HEK293T (cell line): ENCODE measurements at regions not wholly inside any gene's neighbourhood (a gene's known extent, or its start where the extent isn't known, plus 50 kb on each side); places are given as distances from the start of the nearest gene placed in this dataset.

Experiments
- CTCF ChIA-PET: fragments of 350-600 bp; formaldehyde crosslinking; extraction: SDS; loops from one replicate; lab custom pipeline; 2021; ENCODE audit warnings: antibody characterized with exemption, inconsistent platforms; lab: Yijun Ruan, JAX
- POLR2A ChIA-PET: fragments of 350-600 bp; formaldehyde crosslinking; extraction: SDS; loops from one replicate; lab custom pipeline; 2020; ENCODE audit warnings: antibody characterized with exemption, inconsistent platforms; lab: Yijun Ruan, JAX
- DNase-seq: peaks from one replicate; pipeline ENCODE4 v3.0.0; 2012; ENCODE audit warnings: mixed read lengths; ENCODE audit errors: extremely low spot score
- ARNT ChIP-seq: fragments of 450-650 bp; IDR thresholded peaks from 2 replicates; pipeline ENCODE4 v1.6.1; 2017; ENCODE audit warnings: mild to moderate bottlenecking
- BHLHE40 ChIP-seq: fragments of 450-650 bp; IDR thresholded peaks from 2 replicates; pipeline ENCODE4 v1.6.1; 2016; ENCODE audit warnings: mild to moderate bottlenecking, moderate library complexity, borderline replicate concordance
- CTBP1 ChIP-seq: fragments of 450-650 bp; IDR thresholded peaks from 2 replicates; pipeline ENCODE4 v1.6.1; 2016; ENCODE audit warnings: borderline replicate concordance
- ELF4 ChIP-seq: fragments of 450-650 bp; IDR thresholded peaks from 2 replicates; pipeline ENCODE4 v1.6.1; 2017; ENCODE audit warnings: antibody characterized with exemption
- FOXA1 ChIP-seq: fragments of 450-650 bp; IDR thresholded peaks from 2 replicates; pipeline ENCODE4 v1.6.1; 2016; ENCODE audit warnings: mild to moderate bottlenecking
- FOXK2 ChIP-seq: fragments of 450-650 bp; IDR thresholded peaks from 2 replicates; pipeline ENCODE4 v1.6.1; 2016; ENCODE audit warnings: mild to moderate bottlenecking
- FOXM1 ChIP-seq: fragments of 450-650 bp; IDR thresholded peaks from 2 replicates; pipeline ENCODE4 v1.6.1; 2017; ENCODE audit warnings: mild to moderate bottlenecking, borderline replicate concordance
- HDGF ChIP-seq: fragments of 450-650 bp; IDR thresholded peaks from 2 replicates; pipeline ENCODE4 v1.6.1; 2017; ENCODE audit warnings: antibody characterized with exemption, borderline replicate concordance
- L3MBTL2 ChIP-seq: fragments of 450-650 bp; conservative IDR thresholded peaks from 2 replicates; pipeline ENCODE4 v1.6.1; 2016; ENCODE audit warnings: mild to moderate bottlenecking
- LEF1 ChIP-seq: fragments of 450-650 bp; IDR thresholded peaks from 2 replicates; pipeline ENCODE4 v1.6.1; 2017; ENCODE audit warnings: mild to moderate bottlenecking, borderline replicate concordance
- NFRKB ChIP-seq: fragments of 450-650 bp; IDR thresholded peaks from 2 replicates; pipeline ENCODE4 v1.6.1; 2016; ENCODE audit warnings: mild to moderate bottlenecking, moderate library complexity
- PKNOX1 ChIP-seq: fragments of 450-650 bp; IDR thresholded peaks from 2 replicates; pipeline ENCODE4 v1.6.1; 2016
- SP1 ChIP-seq: fragments of 450-650 bp; IDR thresholded peaks from 2 replicates; pipeline ENCODE4 v1.6.1; 2017
- SUZ12 ChIP-seq: fragments of 450-650 bp; IDR thresholded peaks from 2 replicates; pipeline ENCODE4 v1.6.1; 2016; ENCODE audit warnings: mild to moderate bottlenecking
- TARDBP ChIP-seq: fragments of 450-650 bp; IDR thresholded peaks from 2 replicates; pipeline ENCODE4 v1.6.1; 2016
- ZNF384 ChIP-seq: fragments of 450-650 bp; IDR thresholded peaks from 2 replicates; pipeline ENCODE4 v1.6.1; 2016

GRCh38 chr1:110282395-110282794 lies 56.8 kb upstream of the RBM15 start:
- POLR2A ChIA-PET: no interaction called here
- no peak for TF ChIP-seq ARNT
- TF ChIP-seq SUZ12: no peak
- no peak for TF ChIP-seq PKNOX1
- no peak for TF ChIP-seq L3MBTL2
- TF ChIP-seq TARDBP: no peak
- no peak for TF ChIP-seq HDGF
- TF ChIP-seq NFRKB: no peak
- TF ChIP-seq LEF1: no peak
- no peak for TF ChIP-seq ZNF384
- no peak for TF ChIP-seq SP1
- no peak for TF ChIP-seq FOXM1
- TF ChIP-seq CTBP1: no peak
- no peak for TF ChIP-seq FOXA1
- TF ChIP-seq ELF4: no peak
- no peak for TF ChIP-seq FOXK2
- DNase-seq: no peak
- CTCF ChIA-PET: no interaction called here

GRCh38 chr1:110283677-110284076 lies 55.5 kb upstream of the RBM15 start:
- TF ChIP-seq SUZ12 (no peak), FOXA1 (no peak), SP1 (no peak), HDGF (no peak), FOXM1 (no peak), ELF4 (no peak), ZNF384 (no peak), LEF1 (no peak), TARDBP (no peak), CTBP1 (no peak), NFRKB (no peak), BHLHE40 (no peak), PKNOX1 (no peak), FOXK2 (no peak), L3MBTL2 (no peak), ARNT (no peak)
- ChIA-PET CTCF (interaction anchor here (0.6 kb wide), 1 partner anchor 182 kb away, joined by 3 read pairs; no protein-coding TSS in a partner anchor), POLR2A (no interaction called here)
- no peak for DNase-seq

GRCh38 chr1:110285316-110285715 lies 53.9 kb upstream of the RBM15 start:
- DNase-seq: no peak
- ChIA-PET CTCF (no interaction called here), POLR2A (no interaction called here)
- TF ChIP-seq SP1 (no peak), LEF1 (no peak), CTBP1 (no peak), L3MBTL2 (no peak), TARDBP (no peak), FOXK2 (no peak), FOXA1 (no peak), NFRKB (no peak), HDGF (no peak), PKNOX1 (no peak), SUZ12 (no peak), ZNF384 (no peak), BHLHE40 (no peak), ELF4 (no peak), ARNT (no peak), FOXM1 (no peak)

GRCh38 chr1:110286564-110286963 lies 52.6 kb upstream of the RBM15 start:
- TF ChIP-seq SP1 (no peak), TARDBP (no peak), HDGF (no peak), FOXM1 (no peak), ELF4 (no peak), LEF1 (no peak), FOXA1 (no peak)
- ChIA-PET CTCF (interaction anchor here (0.7 kb wide), 1 partner anchor 63 kb away, joined by 3 read pairs; no protein-coding TSS in a partner anchor), POLR2A (no interaction called here)
- DNase-seq: no peak

GRCh38 chr1:110288111-110288510 lies 51.1 kb upstream of the RBM15 start:
- ChIA-PET CTCF (no interaction called here), POLR2A (no interaction called here)
- no peak for DNase-seq
- TF ChIP-seq FOXK2: no peak
- no peak for TF ChIP-seq HDGF
- TF ChIP-seq ARNT: no peak
- TF ChIP-seq ZNF384: no peak
- no peak for TF ChIP-seq CTBP1
- TF ChIP-seq TARDBP: no peak
- no peak for TF ChIP-seq ELF4
- no peak for TF ChIP-seq NFRKB
- no peak for TF ChIP-seq FOXM1
- no peak for TF ChIP-seq L3MBTL2
- no peak for TF ChIP-seq SP1
- no peak for TF ChIP-seq LEF1
- TF ChIP-seq PKNOX1: no peak
- TF ChIP-seq SUZ12: no peak
- no peak for TF ChIP-seq BHLHE40
- TF ChIP-seq FOXA1: no peak
